ENCODE measurements at regions not wholly inside any gene's neighbourhood (a gene's known extent, or its start where the extent isn't known, plus 50 kb on each side); places are given as distances from the start of the nearest gene placed in this dataset.
"Not testable (repeated sequence)": the region's sequence is repeated elsewhere in the genome, so short reads cannot be mapped to it uniquely, and the experiment has no call there.

DNA sequence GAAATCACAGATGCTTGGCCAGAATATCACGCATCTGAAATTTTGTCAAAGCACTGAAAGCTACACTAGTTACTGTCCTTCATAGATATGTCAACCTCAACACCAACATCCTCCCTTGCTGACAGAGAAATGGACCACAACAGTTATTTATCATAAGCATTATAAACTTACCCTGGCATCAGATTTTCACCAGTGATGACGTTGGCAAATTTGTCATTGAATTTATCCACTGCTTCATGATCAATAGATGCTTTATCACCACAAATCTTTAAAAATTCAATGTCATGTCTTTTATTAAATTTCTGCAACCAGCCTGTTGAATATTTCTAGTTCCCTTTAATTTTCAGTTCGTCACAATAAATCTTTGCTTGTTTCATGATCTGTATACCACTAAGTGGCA is 205.7 kb downstream of the GJA1 start:
- no peak for DNase-seq (ENCODE audit: low spot score)

DNA sequence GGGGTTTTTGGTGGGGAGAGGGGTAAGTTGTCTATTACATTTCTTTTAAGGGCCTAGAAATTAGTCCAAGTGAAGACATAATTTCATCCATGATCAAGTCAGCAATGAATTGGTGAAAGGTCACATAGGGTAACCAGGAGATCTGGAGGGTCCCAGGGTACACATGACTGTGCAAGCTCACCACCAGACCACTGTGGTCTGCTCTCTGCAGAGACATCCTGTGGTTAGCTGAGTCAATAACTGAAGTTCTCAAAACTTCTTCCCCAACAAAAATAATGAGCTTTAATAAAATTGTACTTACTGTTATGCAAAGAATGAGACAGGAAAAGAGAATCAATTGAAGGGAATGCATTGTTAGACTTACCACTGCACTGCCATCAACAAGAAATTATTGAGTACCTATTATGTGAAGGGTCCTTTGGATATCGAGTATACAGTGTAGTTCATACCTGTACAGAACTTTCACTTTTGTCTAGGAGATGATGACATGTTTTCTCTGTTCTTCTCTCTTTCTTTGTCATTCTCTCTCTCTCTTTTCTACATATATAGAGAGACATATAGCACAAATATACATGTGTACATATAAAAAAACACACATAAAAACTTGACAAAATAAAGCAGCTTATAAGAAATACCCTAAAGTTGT is 209.8 kb downstream of the GJA1 start:
- DNase-seq (ENCODE audit: low spot score): no peak

DNA sequence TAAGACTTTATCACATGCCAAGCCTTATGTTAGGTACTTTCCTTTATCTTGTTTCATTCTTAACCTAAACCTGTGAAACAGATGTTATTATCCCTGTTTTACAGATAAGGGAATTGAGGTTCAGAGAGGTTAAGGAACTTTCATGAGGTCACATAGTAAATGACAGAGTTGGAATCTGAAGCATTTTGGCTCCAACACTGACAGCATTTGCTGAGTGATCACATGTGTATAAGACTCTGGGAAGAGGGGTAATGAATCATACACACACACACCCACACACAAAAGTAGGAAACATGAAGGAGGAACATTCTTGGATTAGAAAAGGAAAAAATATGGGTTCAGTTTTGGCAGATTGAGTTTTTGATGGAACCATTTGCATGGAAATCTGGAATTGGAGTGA is 212.5 kb downstream of the GJA1 start:
- DNase-seq (ENCODE audit: low spot score): no peak

GRCh38 chr6:121649951-121650350 is 214.5 kb downstream of the GJA1 start:
- no peak for DNase-seq (ENCODE audit: low spot score)

DNA sequence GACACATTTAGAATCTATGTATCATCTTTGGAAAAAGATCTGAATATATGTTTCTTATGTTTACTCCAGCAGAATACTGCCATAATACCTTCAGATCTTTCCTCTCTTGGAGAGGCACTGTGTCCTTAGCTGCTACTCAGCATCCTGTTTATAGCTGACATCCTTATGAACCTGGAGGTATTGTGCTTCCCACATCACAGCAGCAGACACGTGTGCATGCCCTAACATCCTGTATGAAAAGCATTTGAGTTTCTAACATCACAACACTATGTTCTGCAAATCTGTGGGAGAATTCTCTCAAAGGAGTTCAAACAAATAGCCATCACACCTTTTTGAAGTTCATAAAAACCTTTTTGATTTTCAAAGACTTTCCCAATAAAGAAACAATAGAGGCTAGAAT is 216.0 kb downstream of the GJA1 start:
- peak; percentile 20 for DNase-seq (ENCODE audit: low spot score)

- no peak for DNase-seq (ENCODE audit: low spot score)
Observed at GRCh38 chr6:121652223-121652622, 216.8 kb downstream of the GJA1 start.

DNA sequence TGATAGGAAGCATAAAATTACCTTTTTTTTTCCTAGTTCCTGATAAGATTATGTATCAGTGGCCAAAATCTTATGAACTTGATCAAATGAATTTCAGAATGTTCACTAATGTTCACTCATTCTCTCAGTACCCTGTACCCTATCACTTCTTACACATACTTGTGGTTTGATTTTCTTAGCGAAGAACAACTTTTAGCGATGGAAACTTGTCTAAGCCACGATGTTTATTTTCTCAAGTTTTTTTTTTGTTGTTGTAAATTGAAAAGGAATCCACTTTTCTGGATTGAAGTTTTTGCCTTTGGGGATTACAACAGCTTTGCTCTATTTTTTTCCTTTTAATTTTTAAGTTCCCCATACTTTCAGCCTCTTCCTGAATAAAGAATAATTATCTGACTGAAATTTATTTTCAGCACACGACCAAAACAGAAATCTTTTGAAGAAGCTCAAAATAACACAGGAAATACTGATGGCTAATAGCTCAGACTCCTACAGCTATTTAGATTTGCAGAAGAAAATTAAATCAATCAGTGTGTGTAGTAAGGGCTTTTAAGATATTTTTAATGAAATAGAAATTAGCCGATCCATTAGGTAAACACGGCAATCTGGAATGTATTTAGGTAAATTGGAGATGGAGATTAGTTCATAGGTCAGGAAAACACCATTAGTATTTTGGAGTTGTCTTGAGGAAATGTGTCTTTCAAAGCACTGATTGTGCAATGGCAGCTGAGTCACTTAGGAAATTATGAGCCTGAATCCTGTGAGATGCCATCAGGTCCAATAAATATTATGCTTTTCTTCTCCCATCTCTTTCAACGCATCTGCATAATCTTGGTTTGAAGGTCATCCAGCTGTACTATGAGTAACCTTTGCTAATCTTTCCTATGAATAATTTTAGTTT is 217.5 kb downstream of the GJA1 start:
- DNase-seq (ENCODE audit: low spot score): no peak

DNA sequence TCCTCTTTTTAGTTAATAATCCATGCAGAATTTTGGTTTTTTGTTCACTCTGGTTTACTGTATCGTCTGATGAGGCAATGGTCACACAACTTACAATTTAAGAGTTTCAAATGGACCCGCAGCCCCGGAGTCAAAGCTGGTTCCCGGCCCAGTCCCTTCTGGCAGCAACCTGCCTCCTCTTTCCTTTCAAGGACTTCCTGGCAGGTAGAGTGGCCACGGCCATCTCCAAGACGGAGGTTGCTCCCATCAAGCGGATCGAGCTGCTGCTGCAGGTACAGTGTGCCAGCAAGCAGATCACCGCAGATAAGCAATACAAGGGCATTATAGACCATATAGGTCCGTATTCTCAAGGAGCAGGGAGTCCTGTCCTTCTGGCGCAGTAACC is 218.2 kb downstream of the GJA1 start:
- no peak for DNase-seq (ENCODE audit: low spot score)

DNA sequence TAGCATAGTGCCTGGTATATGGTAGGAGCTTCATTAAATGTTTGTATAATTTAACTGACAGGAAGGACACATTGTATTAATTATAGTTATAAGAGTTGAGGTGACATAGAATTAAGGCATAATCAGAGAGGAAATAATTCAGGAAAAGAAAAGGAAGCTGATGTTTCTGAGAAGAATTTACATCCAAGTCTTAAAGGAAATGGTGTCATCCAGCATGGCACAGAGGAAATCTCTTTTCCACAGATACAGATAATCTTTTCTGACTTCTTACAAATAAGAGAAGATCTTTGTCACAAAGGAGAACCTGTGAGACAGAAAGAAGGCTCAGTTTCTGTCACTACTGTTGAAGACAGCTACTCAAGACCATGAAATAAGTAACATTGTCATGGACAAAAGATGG is 222.5 kb downstream of the GJA1 start:
- no peak for DNase-seq (ENCODE audit: low spot score)

DNA sequence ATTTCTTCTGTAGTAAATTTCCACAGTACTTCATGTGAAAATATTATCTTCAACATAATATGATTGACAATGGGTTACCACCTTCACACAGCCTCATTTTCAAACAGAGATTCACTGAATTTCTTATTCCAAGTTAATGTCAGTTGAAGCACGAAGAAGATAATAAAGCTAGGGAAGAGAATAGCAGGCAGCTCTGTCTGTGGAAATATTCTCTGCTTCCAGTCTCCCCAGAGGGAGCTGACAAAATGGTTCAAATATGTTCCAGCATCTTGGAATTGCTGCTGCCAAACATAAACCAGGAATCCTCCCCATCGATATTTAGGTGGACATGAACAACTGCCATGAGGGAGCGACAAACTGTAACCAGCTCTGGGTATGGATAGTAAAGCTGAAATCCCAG is 224.8 kb downstream of the GJA1 start:
- no peak for DNase-seq (ENCODE audit: low spot score)

DNA sequence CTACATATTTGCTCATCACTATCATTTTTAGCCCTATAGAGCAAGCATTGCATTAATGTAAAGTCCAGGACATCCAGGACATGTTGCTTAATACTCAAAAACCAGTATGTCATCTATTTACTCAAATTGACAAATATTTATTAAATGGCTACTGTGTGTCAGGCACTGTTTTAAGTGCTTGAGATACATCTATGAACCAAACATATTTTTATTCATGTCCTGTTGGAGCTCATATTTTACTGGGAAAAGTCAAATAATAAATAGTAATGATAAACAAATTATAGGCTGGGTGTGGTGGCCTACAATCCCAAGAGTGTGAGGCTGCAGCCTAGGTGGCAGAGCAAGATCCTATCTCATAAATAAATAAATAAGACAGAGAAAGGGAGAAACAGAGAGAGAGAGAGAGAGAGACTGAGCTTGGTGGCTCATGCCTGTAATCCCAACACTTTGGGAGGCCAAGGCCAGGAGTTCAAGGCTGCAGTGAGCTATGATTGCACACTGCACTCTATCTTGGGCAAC is 227.9 kb downstream of the GJA1 start:
- no peak for DNase-seq (ENCODE audit: low spot score)

GRCh38 chr6:121664158-121664557 is 228.7 kb downstream of the GJA1 start:
- DNase-seq (ENCODE audit: low spot score): no peak

GRCh38 chr6:121666814-121667213 is 231.4 kb downstream of the GJA1 start:
- DNase-seq (ENCODE audit: low spot score): no peak

DNA sequence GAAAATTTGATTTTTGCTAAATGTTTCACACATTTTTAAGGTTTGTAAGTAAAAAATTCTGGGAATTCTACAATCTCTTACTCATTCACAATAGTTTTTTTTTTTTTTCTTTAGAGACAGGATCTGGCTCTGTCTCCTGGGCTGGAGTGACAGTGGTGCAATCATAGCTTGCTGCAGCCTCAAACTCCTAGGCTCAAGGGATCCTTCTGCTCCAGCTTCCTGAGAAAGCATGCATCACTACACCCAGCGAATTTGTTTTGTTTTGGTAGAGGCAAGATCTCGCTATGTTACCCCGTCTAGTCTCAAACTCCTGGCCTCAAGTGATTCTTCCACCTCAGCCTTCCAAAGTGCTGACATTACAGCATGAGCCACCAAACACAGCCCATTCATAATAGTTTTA is 232.8 kb downstream of the GJA1 start:
- DNase-seq (ENCODE audit: low spot score): no peak

DNA sequence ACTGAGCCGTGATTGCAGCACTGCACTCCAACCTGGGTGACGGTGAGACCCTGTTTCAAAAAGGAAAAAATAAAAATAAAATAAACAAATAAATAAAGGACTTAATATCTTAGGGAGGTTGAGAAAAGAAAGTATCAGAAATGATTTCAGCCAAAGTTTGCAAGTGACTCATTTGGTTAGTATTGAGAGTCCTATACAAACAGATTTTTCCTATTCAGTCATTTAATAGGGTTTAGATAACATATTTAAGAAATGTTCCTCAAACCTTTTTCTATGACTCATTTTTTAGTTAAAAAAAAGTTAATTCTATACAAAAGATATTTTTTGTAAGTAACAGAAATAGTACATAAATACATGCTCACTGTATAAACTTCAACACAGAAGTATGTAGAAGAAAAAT is 235.1 kb downstream of the GJA1 start:
- no peak for DNase-seq (ENCODE audit: low spot score)

DNA sequence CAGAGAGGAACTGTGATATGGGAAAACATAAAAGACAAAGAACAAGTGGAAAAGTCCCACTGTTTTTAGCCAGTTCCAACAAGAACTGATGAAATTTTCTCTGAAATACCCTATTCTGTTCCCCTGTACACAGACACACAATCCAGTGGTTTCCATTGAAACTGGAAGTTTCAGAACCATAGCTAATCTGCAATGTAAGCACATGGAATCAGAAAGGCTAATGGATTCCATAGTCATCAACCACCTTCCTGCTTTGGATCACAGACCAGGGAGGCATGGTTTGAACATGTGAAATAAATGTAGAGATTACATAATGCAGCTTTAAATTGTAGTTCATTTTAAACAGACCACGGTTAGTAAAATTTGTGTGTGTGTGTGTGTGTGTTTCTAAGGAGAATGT is 242.1 kb downstream of the GJA1 start:
- DNase-seq (ENCODE audit: low spot score): no peak

DNA sequence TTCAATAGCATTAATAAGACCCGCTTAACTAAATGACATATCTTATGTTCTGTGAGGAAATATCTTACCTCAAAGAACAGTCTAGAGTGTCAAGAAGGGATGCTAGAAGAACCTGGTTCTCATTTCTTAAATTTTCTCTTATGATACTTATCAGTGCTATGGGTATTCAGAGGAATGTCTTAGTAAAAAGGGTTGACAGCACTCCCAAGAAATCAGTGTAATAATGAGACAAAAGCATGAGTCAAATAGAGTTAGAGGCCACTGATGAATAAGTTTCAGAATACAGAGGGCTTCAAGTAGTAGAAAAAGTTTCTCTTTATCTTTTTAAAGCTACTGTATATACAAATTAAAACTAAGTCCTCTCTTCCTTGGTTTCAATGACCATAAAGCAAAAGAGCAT is 242.8 kb downstream of the GJA1 start:
- no peak for DNase-seq (ENCODE audit: low spot score)

DNA sequence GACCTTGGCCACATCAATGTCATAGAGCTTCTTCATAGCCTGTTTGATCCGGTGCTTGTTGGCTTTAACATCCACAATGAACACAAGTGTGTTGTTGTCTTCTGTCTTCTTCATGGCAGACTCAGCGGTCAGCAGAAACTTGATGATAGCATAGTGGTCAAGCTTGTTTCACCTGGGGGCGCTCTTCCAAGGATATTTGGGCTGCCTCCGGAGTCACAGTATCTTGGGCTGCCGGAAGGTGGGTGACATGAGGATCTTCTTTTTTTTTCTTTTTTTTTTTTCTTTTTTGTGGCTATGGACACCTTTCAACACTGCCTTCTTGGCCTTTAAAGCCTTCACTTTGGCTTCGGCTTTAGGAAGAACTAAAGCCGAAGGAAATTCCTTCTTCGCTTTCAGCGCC is 244.6 kb downstream of the GJA1 start:
- no peak for DNase-seq (ENCODE audit: low spot score)

- DNase-seq (ENCODE audit: low spot score): no peak
Observed at GRCh38 chr6:121682666-121683065, 247.2 kb downstream of the GJA1 start.

DNA sequence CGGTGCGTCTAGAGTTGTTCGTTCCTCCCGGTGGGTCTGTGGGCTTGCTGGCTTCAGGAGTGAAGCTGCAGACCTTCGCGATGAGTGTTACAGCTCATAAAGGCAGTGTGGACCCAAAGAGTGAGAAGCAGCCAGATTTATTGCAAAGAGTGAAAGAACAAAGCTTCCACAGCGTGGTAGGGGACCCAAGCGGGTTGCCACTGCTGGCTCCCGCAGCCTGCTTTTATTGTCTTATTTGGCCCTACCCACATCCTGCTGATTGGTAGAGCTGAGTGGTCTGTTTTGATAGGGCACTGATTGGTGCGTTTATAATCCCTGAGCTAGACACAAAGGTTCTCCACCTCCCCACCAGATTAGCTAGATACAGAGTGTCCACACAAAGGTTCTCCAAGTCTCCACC is 250.4 kb downstream of the GJA1 start:
- not testable (repeated sequence) for DNase-seq (ENCODE audit: low spot score)

GRCh38 chr6:121686611-121687023 is 251.2 kb downstream of the GJA1 start:
- DNase-seq (ENCODE audit: low spot score): no peak

DNA sequence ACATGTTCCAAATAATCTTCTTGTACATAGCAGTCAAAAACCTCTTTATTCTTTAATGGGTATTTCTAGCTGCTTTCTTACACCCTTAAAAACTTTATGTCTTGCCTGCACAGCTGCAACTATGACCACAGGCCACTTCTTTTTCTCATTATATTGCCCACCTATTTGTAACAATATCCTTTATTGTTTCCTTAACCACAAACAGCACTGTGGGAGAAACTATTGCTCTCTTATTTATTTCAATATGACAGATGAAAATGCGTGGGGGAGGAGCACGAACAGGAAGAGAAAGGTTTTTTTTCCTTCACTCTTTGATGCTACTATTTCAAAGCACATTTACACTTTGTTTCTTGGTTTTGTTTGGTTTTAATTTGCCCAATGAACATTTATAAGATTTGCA is 253.5 kb downstream of the GJA1 start:
- no peak for DNase-seq (ENCODE audit: low spot score)

- DNase-seq (ENCODE audit: low spot score): no peak
Observed at GRCh38 chr6:121691126-121691551, 255.7 kb downstream of the GJA1 start.

Measured in CD4-positive, alpha-beta T cell treated with Interleukin-6 at 100 ng/mL for 8 hours (primary cell).